Stimulated activated CD4-positive, alpha-beta T cell treated with anti-CD3 and anti-CD28 coated beads, Interleukin-2, amount 100 ng/mL, for 24 hours (primary cell): ENCODE measurements at regions not wholly inside any gene's neighbourhood (a gene's known extent, or its start where the extent isn't known, plus 50 kb on each side); places are given as distances from the start of the nearest gene placed in this dataset.
"Not testable (repeated sequence)": the region's sequence is repeated elsewhere in the genome, so short reads cannot be mapped to it uniquely, and the experiment has no call there.

Experiments used
- DNase-seq, 2 donors: peaks; one replicate each; pipeline ENCODE4 v3.0.0-alpha.2; 2020

DNA sequence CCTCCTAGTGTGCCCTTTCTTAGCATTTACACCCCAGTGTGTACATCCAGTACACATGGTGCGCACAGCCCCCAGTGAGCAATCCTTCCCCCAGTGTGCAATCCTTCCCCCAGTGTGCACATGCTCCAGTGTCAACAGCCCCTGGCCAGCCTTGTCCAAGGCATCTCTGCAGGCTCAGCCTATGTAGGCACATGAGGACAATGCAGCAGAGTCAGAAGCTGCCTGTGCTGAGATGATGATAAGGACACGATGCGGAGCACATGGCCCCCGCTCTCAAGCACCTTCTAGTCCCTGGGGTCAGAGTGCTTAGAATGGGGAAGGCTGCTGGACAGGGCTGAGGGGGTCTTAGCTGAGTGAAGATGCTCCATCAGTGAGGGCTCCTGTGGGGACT, 69.8 kb downstream of the GADD45G start:
- DNase-seq, result no peak

DNA sequence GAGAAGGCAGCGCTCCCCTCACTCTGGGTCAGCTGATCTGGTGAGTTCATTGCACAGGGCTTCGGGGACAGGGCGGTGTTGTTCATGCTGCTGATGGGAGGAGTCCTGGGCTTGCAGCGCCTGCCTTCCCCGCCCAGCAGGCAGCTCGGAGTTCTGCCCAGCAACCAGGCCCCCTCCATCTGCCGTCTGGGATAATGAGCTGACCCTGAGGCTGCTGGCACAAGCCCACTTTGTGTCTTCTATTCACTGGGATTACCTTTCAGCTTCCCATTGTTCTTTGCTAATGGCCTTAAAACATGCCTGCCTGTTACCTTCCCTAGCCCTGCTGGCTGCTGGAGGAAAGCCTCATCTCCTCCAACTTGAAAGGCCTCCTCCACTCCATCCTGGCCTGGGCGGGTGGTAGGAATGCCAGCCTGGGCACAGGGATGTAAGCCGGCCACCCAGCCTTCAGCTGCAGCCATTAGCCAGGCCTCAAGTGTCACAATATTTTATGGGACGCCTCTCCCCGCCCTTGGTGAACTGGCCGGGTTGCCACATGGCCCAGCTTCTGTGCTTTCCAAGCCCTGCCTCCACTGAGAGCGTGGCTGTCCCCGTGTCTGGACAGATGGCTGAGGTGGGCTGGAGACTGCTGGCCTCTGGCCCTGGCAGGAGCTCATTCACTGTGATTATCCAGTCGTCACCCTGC, 70.4 kb downstream of the GADD45G start:
- no peak for DNase-seq

DNA sequence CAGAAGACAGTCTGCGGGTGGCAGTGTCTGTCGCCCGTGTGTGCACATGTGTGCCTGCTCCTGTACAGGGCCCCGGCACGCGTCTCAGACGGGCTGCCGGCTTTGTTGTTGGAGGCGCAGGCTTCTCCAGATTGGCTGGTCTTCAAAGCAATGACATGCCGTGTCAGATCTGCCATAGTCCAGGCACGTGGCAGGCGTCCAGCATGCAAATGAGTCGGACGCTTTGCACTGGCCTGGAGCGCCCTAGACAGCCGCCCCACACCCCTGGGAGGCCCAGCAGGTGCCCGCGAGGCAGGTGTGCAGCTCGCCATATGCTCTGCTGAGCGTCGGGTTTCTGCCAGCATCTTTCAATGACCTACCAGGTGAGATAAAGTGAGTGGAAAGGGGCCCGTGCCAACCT, 71.5 kb downstream of the GADD45G start:
- no peak for DNase-seq

DNA sequence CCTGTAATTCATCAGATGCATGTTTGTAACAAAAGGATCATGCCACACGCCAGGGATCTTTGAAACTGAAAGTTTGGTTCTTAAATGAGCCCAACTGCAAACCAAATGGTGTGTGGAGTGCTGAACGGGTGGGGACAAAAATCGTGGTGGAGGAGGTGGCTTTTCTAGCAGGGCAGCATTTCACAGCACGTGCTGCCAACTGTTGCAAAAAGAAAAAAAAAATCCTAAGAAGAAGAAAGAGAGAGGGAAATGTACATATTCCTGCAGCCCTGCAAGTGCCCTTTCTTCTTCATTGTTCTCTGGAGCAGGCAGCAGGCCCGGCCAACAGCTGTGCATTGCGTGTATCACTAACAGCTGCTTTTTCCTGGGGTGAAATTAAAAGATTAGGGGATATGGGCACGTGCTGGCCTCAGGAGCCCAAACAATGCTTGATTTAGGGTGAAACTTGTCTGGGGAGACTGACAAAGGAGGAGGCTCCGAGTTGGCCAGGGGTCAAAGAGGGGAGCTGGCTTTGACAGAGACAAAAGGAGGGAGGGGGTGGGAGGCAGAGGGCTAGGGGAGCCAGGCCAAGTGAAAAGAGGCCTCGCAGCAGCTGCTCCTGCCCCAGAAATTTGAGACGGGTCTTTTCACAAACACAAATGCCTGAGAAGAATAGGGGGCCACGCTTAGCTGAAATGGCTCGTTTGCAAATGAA, 73.0 kb downstream of the GADD45G start:
- DNase-seq, result no peak

DNA sequence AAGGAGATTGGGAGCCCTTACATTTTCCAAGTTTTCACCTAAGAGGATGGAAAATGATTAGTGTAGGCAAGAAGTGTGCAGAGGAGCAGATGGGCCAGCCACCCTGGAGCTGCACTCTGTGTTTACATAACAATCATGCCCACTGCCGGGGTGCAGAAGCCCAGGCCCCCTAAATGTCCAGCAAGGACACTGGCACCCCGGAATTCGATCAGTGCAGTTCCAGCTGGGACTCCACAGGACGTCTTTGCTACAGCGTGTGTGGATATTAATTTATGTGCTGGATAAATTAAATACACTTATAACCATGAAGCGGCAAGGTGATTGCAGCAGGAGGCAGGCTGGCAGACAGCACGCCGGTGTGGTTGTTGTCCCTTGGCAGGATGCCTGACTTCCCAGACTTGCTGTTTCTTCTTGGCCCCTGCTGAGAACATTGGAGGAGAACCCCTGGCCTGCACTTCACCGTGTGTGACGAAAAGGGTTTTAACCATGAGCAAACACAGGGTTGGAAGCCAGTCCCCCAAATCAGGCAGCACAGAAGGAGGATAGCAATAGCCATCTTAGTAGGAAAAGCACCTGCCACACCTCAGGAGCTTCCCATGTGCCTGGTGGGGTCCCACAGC, 73.7 kb downstream of the GADD45G start:
- DNase-seq, result no peak

DNA sequence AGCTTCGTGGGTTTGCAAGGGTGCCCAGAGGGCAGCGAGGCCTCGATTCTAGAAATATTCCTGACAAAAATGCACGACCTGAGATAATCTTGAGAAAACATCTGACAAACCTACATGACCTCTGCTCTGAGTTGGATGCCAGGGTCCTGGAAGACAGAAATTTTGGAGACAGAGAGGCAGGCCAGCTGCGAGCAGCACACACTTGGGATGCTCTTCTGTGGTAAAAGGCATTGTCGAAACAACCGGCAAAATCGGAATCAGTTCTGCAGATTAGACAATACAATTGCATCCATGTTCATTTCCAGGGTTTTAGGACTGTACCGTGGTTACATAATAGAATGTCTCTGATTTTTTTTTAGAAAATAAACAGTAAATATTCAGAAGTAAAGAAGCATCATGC, 74.2 kb downstream of the GADD45G start:
- DNase-seq, result no peak

DNA sequence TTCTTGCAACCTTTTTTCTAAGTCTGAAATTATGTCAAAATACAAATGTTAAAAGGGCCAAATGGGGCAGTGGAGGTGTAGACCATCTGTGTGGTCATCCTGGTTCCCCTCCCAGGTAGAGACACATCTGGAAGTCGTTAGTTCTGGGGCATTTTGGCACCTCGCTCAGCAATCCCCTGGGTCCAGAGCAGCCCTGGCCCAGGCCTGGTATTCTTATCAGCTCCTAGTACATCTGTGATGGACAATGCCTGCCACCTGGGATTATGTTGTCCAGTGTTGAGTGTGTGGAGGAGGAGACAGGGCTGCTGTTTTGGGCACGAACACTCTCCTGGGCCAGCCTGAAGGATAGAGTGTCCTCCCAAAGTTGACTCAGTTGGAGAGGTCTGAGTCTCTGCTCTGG, 74.8 kb downstream of the GADD45G start:
- DNase-seq, result no peak

DNA sequence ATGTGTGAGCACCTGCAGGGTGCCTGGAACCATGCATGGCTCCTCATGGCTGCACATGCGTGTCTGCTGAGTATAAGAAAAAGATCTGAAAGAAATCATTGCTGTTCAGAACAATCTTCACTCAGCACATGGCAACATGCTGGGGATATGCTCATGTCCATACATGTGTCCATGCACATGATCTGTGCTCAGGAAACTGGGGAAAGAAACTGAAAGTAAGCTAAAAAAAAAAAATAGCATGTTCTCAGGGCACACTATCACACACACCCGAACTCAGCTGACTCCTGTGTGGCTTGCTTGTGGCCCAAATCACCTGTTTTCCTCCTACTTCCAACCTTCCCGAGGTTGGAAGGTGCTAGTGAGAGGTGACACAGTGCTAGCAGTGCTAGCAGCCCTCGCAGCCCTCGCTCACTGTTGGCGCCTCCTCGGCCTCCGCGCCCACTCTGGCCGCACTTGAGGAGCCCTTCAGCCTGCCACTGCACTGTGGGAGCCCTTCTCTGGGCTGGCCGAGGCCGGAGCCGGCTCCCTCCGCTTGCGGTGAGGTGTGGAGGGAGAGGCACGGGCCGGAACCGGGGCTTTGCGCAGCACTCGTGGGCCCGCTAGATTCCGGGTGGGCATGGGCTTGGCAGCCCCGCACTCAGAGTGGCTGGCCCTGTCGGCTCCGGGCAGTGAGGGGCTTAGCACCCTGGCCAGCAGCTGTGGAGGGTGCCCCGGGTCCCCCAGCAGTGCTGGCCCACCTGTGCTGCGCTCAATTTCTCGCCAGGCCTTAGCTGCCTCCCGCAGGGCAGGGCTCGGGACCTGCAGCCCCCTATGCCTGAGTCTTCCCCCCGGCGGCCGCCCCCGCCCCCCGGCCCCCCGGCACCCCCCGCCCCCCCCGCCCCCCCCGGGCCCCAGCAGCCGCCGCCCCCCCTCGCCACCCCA, 76.0 kb downstream of the GADD45G start:
- no peak for DNase-seq

DNA sequence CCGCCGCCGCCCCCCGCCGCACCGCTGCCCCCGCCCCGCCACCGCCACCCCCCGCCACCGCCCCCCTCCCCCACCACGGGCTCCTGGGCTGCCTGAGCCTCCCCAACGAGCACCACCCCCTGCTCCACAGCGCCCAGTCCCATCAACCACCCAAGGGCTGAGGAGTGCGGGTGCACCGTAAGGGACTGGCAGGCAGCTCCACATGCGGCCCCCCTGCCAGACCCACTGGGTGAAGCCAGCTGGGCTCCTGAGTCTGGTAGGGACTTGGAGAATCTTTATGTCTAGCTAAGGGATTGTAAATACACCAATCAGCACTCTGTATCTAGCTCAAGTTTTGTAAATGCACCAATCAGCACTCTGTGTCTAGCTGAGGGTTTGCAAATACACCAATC, 76.7 kb downstream of the GADD45G start:
- DNase-seq, result not testable (repeated sequence)

DNA sequence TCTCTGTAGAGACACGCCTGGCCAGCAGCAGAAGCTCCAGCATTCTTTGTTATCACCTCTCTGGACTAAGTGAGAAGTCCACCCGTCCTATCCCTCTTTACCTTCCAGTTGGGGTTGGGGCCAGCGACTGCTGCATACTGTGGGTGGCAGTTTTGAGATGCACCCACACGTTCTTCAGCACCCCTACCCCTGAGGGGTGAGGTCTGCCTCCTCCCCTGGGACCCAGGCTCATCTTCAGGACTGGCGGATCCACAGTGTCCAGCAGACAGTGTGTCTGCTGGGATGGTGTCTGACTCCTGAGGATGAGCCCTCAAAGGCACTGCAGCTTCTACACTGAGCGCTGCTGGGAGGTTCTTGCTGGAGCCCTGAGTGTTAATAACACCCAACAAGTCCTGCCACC, 78.8 kb downstream of the GADD45G start:
- no peak for DNase-seq

DNA sequence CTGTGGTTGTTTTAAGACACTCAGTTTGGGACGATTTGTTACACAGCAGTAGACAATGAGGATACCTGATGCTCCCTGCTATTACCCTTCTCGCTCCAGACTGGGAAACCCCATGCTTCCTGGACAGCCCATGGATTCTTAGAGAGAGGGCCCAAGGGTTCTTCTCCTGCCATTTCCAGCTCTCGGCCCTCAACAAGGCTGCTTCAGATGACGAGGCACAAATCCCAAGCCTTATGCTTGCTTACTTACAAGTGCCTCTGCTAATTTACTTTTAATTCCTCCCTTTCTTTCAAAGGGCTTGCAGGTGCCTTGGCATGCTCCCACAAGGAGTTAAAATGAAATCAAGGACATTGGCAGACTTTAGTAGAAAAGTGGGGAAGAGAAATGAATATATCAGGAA, 79.4 kb downstream of the GADD45G start:
- no peak for DNase-seq

DNA sequence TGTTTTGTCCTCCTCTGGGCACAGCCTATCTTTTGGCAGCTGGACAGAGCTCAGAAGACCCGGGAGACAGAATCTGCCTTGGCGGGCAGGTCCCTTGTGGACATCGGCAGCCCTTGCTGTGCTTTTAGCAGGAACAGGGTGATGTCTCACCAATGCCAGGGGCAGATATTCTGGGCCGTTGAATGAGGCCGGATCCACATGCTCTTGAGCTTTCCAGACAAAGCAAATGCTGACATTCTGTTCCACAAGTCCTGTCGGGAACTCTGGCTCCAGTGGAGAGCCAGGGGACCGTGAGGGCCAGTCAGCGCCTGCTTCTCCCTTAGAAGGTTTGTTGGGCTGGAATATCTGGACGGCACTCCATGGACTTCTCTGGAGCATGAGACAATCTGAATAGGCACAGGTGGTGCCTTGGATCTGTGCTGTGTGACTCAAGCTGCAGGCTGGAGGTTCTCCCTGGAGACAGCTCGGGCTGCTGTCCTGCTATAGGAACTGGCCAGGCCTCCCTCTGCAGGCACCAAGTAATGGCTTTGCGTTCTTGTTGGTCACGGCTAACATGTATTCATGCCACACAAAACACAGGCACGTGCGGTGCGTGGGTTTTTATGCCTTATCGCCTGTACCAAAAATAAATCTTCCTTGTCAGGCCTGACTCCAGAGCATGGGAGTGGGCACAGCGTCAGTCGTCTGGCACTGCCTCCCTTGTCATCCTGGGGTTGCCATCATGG, 80.3 kb downstream of the GADD45G start:
- no peak for DNase-seq

DNA sequence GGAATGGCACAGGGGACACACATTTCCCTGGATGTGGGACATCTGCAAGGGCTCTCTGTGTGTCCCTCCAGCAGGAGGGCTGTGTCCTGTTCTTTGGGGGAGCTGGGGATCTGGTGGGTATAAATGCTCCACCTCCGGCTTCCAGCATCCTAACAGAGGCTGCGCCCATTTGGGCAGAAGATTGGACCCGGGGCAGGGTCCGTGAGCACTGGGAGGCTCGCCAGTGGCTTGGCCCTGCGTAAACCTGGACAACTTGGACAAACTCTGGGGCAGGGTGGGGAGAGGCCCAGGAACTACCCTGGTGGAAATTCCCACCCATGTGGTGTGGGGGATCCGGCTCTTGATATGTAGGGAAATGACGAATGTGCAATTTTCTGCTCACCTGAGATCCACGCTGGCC, 80.9 kb downstream of the GADD45G start:
- DNase-seq, result no peak

DNA sequence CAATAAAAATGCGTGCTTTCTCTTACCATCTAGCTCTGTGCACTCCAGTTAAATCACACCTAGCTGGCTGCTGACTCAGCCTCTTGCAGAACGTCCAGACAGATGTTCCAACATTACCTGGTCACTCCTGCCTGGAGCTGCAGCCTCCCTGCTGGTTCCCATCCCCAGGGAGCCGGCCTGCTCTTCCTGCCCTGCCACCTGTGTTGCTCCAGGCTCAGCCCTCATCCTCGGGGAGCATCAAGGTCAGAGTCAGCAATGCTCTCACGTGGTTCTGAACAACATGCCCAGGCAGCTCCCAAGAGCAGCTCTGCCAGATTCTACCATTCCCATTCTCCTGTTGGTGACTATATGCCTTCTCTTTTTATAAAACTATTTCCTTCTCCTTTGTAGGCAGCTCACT, 81.3 kb downstream of the GADD45G start:
- no peak for DNase-seq

DNA sequence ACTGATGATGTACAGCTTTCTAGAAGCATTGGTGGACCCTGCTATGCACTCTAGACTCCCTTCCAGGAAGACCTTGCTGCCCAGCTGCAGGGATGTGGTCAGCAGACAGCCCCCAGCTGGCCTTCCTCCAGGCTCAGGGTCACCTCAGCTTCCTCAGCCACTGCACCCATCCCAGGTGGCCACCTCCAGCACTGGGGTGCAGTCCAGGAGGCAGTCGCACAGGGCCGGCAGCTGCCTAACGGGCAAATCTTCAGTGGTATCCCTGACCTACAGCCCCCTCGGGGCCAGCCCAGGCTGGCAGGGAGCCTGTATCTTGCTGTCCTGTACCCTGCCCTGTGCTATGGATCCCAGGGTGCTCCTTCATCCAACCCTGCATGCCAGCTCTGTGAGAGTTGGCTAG, 81.8 kb downstream of the GADD45G start:
- DNase-seq, result no peak

DNA sequence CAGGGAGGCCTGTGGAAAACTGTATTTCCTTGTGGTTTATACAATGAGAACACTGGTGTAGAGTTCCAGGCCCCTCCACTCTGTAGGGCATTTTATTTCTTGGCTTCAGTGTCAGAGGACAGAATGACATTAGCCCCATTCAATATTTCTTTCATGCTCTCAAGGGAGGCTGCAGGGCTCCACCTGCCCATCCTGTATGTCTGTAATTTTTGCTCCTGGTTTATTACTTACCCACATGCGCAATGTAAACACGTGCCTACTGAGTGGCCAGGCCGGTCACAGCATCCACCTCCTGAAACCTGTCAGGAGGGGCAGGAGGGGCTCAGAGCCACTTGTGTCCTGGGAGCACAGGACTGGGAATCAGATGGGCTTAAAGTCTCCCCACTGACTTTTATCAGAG, 82.4 kb downstream of the GADD45G start:
- DNase-seq, result no peak

DNA sequence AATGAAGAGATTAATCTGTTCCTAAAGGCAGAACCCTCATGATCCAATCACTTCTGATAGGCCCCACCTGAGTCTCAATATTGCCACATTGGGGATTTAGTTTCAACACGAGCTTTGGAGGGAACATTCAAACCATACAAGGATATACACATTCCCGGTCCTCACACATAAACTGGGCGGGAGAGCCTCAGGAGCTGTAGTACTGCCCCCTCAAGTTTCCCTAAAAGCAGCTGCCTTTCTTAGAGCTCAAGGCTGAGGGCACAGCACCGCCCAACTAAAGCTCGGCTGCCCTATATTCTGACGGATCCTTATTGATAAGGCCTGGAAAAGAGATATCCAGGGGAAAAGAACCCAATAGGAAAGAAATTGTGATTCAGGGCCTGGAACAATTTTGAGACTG, 83.0 kb downstream of the GADD45G start:
- DNase-seq, result no peak

DNA sequence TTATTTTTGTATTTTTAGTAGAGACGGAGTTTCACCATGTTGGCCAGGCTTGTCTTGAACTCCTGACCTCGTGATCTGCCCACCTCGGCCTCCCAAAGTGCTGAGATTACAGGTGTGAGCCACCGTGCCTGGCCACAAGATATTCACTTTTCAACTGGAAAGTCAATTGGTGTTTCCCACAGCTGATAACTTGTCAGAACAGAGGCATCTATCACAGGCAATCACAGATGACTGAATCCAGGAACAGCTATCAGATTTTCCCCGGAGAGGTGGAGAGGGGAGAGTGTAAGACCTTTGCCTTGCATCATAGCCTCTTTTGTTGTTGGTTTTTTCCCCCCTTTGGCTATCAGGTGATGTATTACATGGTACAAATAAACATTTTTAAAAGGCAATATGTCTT, 84.5 kb downstream of the GADD45G start:
- not testable (repeated sequence) for DNase-seq

DNA sequence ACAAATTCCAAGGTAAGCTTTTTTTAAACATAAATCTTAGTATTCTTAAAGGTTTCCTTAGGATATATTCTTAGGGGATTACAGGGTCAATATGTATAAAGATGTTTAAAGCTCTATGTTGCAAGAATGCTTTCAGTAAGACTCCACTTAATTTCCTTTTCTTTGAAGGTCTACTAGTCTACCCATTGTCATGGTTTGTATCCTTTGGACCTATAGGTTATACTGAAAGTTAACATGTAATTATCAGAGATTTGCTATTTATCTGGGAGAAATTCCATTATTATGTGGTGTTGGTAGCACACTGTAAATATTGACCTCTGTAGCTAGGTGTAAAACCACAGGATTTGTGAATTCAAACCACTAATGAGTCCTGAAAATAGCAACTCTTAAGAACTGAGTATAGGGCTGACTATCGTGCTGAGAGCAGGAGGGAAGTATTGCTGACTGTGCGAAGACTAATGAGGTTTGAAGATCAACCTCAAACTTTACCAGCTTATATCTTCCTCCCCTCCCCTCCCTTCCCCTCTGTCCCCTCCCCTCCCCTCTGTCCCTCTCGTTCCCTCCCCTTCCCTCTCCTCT, 85.6 kb downstream of the GADD45G start:
- no peak for DNase-seq

DNA sequence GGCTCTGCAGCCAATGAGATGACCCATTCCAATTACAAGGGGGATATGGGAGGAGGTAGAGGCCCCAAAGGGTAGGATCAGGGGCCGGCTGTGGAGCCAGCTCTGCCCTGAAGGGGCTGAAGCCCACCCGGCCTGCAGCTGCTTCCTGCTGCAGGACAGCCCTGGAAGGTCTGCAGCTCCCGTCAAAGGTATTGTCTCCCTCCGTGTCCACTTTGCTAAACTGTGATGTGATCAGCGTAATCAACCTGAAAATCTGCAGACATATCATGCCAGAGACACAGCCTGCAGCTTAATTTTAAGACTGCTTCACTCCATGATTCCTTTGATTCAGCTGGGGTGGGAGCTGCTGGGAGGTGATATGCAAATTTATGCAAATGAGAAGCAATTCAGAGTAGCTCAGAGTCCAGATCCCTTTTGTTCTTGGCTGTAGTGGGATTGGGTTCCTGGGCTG, 90.7 kb downstream of the GADD45G start:
- DNase-seq, result no peak

DNA sequence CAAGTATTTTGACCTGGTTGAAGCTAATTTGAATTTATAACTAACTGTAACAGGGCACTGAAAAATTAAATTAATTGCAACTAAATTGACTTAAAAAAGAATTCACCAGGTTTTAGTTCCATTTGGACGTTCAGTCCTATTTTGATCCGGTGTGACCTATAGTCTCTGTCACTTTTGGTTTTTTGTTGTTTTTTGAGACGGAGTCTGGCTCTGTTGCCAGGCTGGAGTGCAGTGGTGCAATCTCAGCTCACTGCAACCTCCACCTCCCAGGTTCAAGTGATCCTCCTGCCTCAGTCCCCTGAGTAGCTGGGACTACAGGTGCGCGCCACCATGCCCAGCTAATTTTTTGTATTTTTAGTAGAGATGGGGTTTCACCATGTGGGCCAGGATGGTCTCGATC, 91.2 kb downstream of the GADD45G start:
- not testable (repeated sequence) for DNase-seq

DNA sequence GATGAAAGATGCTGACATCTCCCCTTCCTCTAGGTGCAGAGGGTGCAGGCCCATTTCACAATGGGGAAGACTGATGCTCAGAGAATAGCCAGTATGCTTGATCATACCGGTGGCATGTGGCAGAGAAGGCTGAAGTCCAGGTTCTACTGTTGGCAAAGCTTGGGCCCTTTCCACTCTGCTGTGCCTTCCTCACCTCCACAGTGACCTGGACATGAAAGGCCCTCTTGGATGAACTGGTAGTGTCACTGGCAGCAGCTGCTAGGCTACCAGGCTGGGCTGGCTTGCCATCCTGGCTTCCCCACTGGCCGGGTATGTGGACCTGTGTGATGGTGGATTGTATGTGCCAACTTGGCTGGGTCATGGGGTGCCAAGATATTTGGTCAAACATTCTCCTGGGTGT, 92.0 kb downstream of the GADD45G start:
- no peak for DNase-seq
